Transverse colon (tissue), 4 donors: ENCODE measurements at regions not wholly inside any gene's neighbourhood (a gene's known extent, or its start where the extent isn't known, plus 50 kb on each side); places are given as distances from the start of the nearest gene placed in this dataset.

Experiments
- CTCF ChIP-seq, 5 experiments: fragments of 200-600 bp in 3 of 5; fragments of 450-650 bp in 2 of 5; sonication (generic) in 3 of 5; IDR thresholded peaks; 1 replicate in 2 of 5; 2 replicates in 3 of 5; pipeline ENCODE4 v1.5.1; 2016 to 2017; ENCODE audit warnings: antibody characterized with exemption in 5 of 5, inconsistent platforms in 3 of 5, mild to moderate bottlenecking in 2 of 5, moderate library complexity in 1 of 5
- EP300 ChIP-seq: sonication (generic); formaldehyde crosslinking; IDR thresholded peaks from one replicate; pipeline ENCODE4 v1.6.1; 2017; ENCODE audit warnings: antibody characterized with exemption, low read depth
- POLR2A ChIP-seq: fragments of 450-650 bp; IDR thresholded peaks from one replicate; pipeline ENCODE4 v1.6.1; 2016; ENCODE audit warnings: antibody characterized with exemption, mild to moderate bottlenecking, moderate library complexity
- POLR2AphosphoS5 ChIP-seq, 3 donors: sonication (generic); formaldehyde crosslinking; IDR thresholded peaks; one replicate each; pipeline ENCODE4 v1.6.1; 2016; ENCODE audit warnings: antibody characterized with exemption in 3 of 3

GRCh38 chr2:41716497-41716896, 331.3 kb upstream of the PKDCC start:
- no peak for TF ChIP-seq POLR2AphosphoS5 (IDR thresholded peaks at IDR 0.05)
- no peak for TF ChIP-seq CTCF (IDR thresholded peaks at IDR 0.05)
- TF ChIP-seq POLR2A: no peak
- no peak for TF ChIP-seq EP300
